Activated CD4-positive, alpha-beta T cell treated with anti-CD3 and anti-CD28 coated beads, Interleukin-10, Interleukin-2, amounts not matched to agents 100 ng/mL and 50 ng/mL, durations not matched to agents 16 hours and 8 hours (primary cell): ENCODE measurements at regions not wholly inside any gene's neighbourhood (a gene's known extent, or its start where the extent isn't known, plus 50 kb on each side); places are given as distances from the start of the nearest gene placed in this dataset.
A peak's percentile ranks its signal among the peaks of the same experiment; 100 is the strongest.

ENCODE experiments used
- DNase-seq: peaks from one replicate; pipeline ENCODE4 v3.0.0-alpha.2; 2020

DNA sequence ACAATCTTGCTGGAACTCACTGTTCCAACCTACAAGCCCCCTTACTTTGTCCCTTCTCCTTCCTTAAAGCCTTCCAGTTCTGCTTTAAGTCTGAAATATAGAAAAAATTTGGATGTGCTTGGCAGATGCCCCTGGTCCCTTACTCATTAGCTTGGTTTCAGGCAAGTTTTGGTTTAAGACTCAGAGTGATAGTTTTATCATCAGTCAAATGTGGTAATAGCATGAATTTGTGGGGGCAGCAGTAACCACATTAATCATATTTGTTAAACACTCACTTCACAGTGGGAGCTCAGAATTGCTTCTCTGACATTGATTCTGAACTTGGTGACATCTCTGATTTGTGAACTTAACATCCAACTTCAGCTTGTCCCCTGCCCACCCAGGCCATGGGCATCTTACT, 58.3 kb upstream of the ALDH1A3 start:
- peak; percentile 34 for DNase-seq

DNA sequence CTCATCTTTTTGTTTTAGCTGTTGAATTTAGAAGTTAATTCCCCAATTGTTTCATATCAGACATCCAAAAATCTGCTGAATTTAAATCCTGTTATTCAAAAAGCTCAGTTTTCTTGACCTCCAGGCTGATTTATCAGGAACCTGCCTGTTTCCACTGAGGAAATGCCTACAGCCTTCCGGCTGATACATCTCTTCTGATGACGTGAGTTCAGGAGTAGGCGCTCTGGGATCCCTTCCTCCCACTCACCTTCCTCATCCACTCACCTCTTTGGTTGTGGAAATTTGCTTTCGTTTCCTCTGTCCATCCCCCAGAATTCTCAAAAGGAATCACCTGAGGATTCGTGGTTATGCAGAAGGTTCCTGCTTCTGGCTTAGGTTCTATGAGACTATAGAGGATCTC, 55.4 kb upstream of the ALDH1A3 start:
- DNase-seq, result no peak

DNA sequence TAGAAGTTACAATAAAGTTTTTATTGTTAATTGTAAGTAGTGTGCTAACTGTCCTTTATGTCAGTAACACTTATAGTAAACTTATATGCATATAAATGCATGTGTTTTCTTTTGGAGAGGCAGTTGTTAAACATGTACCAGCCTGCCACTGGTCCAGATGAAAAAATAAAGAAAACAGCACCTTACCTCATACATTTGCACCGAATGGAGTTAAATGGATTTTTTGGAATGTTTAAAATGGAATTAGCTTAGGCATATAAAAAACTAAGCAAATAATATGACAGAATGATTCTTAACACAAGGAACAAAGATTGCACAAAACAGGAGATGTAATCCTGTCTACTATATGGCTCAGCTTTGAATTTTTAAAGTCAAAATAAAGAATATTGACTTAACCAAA, 50.2 kb upstream of the ALDH1A3 start:
- DNase-seq, result no peak
